ENCODE measurements at regions not wholly inside any gene's neighbourhood (a gene's known extent, or its start where the extent isn't known, plus 50 kb on each side); places are given as distances from the start of the nearest gene placed in this dataset.

- TF ChIP-seq EZH2phosphoT487 (conservative IDR thresholded peaks at IDR 0.05; ENCODE audit: low read length): no peak
Measured at GRCh38 chr3:66128623-66129022, 89.9 kb upstream of the MAGI1 start.

GRCh38 chr3:66121318-66121717 lies 82.6 kb upstream of the MAGI1 start:
- Histone ChIP-seq H3K9me2 (replicated peaks; ENCODE audit: insufficient read depth, low read length) (no peaks in the 10 kb centered on the region), H4K20me1 (ENCODE audit: low read depth, low read length) (no peaks in the 10 kb centered on the region), H3K9ac (ENCODE audit: low read length) (no peak overlapping the region), H3K4me2 (ENCODE audit: low read depth, low read length, poor library complexity, severe bottlenecking) (no peak overlapping the region), H3K27me3 (ENCODE audit: low read length) (no peaks in the 10 kb centered on the region), H3K27ac (ENCODE audit: low read depth, low read length) (no peak overlapping the region), H3K79me2 (ENCODE audit: insufficient read depth, low read length) (no peaks in the 10 kb centered on the region), H2AFZ (ENCODE audit: low read depth, low read length, severe bottlenecking) (no peak overlapping the region), H3F3A (ENCODE audit: insufficient read depth) (no peaks in the 10 kb centered on the region), H3K36me3 (ENCODE audit: low read length) (no peaks in the 10 kb centered on the region), H3K4me3 (ENCODE audit: insufficient read depth, low read length, poor library complexity, severe bottlenecking) (no peak overlapping the region), H3K9me3 (ENCODE audit: insufficient read depth, low read length) (no peaks in the 10 kb centered on the region)
- TF ChIP-seq, protein P1, sequence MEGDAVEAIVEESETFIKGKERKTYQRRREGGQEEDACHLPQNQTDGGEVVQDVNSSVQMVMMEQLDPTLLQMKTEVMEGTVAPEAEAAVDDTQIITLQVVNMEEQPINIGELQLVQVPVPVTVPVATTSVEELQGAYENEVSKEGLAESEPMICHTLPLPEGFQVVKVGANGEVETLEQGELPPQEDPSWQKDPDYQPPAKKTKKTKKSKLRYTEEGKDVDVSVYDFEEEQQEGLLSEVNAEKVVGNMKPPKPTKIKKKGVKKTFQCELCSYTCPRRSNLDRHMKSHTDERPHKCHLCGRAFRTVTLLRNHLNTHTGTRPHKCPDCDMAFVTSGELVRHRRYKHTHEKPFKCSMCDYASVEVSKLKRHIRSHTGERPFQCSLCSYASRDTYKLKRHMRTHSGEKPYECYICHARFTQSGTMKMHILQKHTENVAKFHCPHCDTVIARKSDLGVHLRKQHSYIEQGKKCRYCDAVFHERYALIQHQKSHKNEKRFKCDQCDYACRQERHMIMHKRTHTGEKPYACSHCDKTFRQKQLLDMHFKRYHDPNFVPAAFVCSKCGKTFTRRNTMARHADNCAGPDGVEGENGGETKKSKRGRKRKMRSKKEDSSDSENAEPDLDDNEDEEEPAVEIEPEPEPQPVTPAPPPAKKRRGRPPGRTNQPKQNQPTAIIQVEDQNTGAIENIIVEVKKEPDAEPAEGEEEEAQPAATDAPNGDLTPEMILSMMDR (IDR thresholded peaks at IDR 0.05; ENCODE audit: insufficient read depth, low read length, poor library complexity, severe bottlenecking): no peak
- TF ChIP-seq EZH2phosphoT487 (conservative IDR thresholded peaks at IDR 0.05; ENCODE audit: low read length): no peak

More at GRCh38 chr3:66128623-66129022, 89.9 kb upstream of the MAGI1 start:
- H3K9ac ChIP-seq (ENCODE audit: low read length): no peak overlapping the region
- H3K79me2 ChIP-seq (ENCODE audit: insufficient read depth, low read length): no peaks in the 10 kb centered on the region
- no peak overlapping the region for H3K4me3 ChIP-seq (ENCODE audit: insufficient read depth, low read length, poor library complexity, severe bottlenecking)
- no peak overlapping the region for H2AFZ ChIP-seq (ENCODE audit: low read depth, low read length, severe bottlenecking)
- H3K9me2 ChIP-seq (replicated peaks; ENCODE audit: insufficient read depth, low read length): no peaks in the 10 kb centered on the region
- H3F3A ChIP-seq (ENCODE audit: insufficient read depth): no peaks in the 10 kb centered on the region
- H3K27ac ChIP-seq (ENCODE audit: low read depth, low read length): no peak overlapping the region
- H3K4me2 ChIP-seq (ENCODE audit: low read depth, low read length, poor library complexity, severe bottlenecking): no peak overlapping the region
- H4K20me1 ChIP-seq (ENCODE audit: low read depth, low read length): no peaks in the 10 kb centered on the region
- no peaks in the 10 kb centered on the region for H3K9me3 ChIP-seq (ENCODE audit: insufficient read depth, low read length)
- H3K36me3 ChIP-seq (ENCODE audit: low read length): no peaks in the 10 kb centered on the region
- no peaks in the 10 kb centered on the region for H3K27me3 ChIP-seq (ENCODE audit: low read length)

DNA sequence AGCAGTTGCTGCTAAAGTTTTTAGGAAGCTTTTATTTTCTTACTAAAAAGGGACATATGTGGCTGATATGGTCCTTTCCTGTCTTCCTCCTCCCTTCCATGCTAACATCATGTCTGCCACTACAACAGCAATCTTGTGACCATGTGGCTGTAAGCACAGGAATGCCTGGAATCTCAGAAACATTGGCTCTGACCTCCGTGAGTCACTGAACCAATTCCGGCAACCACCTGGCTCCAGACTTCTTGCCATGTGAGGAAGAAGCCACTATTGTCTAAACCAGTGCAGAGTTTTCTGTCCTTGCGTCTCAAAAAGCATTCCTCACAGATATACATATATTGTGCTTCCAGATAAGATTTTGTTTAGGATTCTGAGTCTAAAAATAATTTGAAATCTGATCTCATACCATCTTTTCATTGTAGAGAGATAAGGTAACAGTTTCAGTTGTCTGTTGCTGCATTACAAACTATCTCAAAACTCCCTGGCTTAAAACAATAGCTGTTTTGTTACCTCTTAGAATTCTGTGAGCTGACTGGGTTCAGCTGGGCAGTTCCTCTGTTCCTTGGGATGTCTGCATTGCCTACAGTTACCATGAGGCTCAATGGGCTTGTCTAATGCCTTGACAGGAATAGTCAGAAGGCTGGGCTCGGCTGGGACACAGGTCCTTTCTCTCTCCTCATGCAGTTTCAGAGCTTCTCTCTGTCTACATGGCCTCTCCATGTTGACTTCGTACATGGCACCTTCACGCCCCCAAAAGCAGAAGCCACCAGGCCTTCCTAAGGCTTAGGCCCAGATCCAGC lies 77.3 kb upstream of the MAGI1 start:
- H3K9me2 ChIP-seq (replicated peaks; ENCODE audit: insufficient read depth, low read length): no peaks in the 10 kb centered on the region
- no peaks in the 10 kb centered on the region for H3K9me3 ChIP-seq (ENCODE audit: insufficient read depth, low read length)
- no peak overlapping the region for H3K4me3 ChIP-seq (ENCODE audit: insufficient read depth, low read length, poor library complexity, severe bottlenecking)
- no peaks in the 10 kb centered on the region for H3K36me3 ChIP-seq (ENCODE audit: low read length)
- H3K27me3 ChIP-seq (ENCODE audit: low read length): no peaks in the 10 kb centered on the region
- no peak overlapping the region for H3K9ac ChIP-seq (ENCODE audit: low read length)
- no peaks in the 10 kb centered on the region for H3K79me2 ChIP-seq (ENCODE audit: insufficient read depth, low read length)
- no peak overlapping the region for H2AFZ ChIP-seq (ENCODE audit: low read depth, low read length, severe bottlenecking)
- H3K4me2 ChIP-seq (ENCODE audit: low read depth, low read length, poor library complexity, severe bottlenecking): no peak overlapping the region
- H3K27ac ChIP-seq (ENCODE audit: low read depth, low read length): no peak overlapping the region
- TF ChIP-seq, protein P1 (IDR thresholded peaks at IDR 0.05; ENCODE audit: insufficient read depth, low read length, poor library complexity, severe bottlenecking): no peak
- TF ChIP-seq EZH2phosphoT487 (conservative IDR thresholded peaks at IDR 0.05; ENCODE audit: low read length): no peak
- H3F3A ChIP-seq (ENCODE audit: insufficient read depth): no peaks in the 10 kb centered on the region
- H4K20me1 ChIP-seq (ENCODE audit: low read depth, low read length): no peaks in the 10 kb centered on the region

- Histone ChIP-seq H3F3A (ENCODE audit: insufficient read depth) (no peaks in the 10 kb centered on the region), H3K9me3 (ENCODE audit: insufficient read depth, low read length) (no peaks in the 10 kb centered on the region), H3K36me3 (ENCODE audit: low read length) (no peaks in the 10 kb centered on the region), H3K9ac (ENCODE audit: low read length) (no peak overlapping the region), H3K4me2 (ENCODE audit: low read depth, low read length, poor library complexity, severe bottlenecking) (no peak overlapping the region), H3K9me2 (replicated peaks; ENCODE audit: insufficient read depth, low read length) (no peaks in the 10 kb centered on the region), H2AFZ (ENCODE audit: low read depth, low read length, severe bottlenecking) (no peak overlapping the region), H3K27ac (ENCODE audit: low read depth, low read length) (no peak overlapping the region), H4K20me1 (ENCODE audit: low read depth, low read length) (no peaks in the 10 kb centered on the region), H3K4me3 (ENCODE audit: insufficient read depth, low read length, poor library complexity, severe bottlenecking) (no peak overlapping the region), H3K27me3 (ENCODE audit: low read length) (no peaks in the 10 kb centered on the region), H3K79me2 (ENCODE audit: insufficient read depth, low read length) (no peaks in the 10 kb centered on the region)
- TF ChIP-seq, protein P1 (IDR thresholded peaks at IDR 0.05; ENCODE audit: insufficient read depth, low read length, poor library complexity, severe bottlenecking): no peak
- no peak for TF ChIP-seq EZH2phosphoT487 (conservative IDR thresholded peaks at IDR 0.05; ENCODE audit: low read length)
Measured at GRCh38 chr3:66113542-66113941, 74.8 kb upstream of the MAGI1 start.

Data from SU-DHL-6 (cell line).